ENCODE measurements at regions not wholly inside any gene's neighbourhood (a gene's known extent, or its start where the extent isn't known, plus 50 kb on each side); places are given as distances from the start of the nearest gene placed in this dataset.

DNA sequence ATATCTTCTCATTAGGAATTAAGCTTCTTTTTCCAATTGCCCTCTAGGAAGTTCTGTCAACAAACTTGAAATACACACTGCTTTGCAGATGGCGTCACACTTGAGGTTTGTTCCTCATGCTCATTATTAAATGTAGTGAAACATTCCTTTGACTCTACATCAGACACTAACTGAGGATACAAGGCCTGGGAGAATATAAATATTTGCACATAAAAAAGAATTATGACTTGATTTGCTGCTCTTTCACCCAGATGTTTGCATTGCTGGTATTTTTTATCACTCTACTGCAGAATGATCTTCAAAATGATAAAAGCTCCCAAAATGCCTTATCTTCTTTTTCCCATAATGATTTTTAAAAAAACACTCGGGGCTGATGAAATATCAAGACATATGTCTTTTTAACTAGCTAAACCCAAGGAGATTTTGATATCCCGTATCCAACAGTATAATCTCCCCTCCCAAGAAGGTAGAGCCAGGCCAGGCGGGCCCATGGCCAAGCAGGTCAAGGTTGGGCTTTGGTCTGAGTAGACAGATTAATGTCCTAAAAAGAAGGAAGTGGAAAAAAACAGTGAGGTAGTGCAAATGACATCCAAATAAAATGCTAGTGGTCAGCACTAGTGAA, 264.6 kb downstream of the HHIPL2 start:
- no peak for DNase-seq

DNA sequence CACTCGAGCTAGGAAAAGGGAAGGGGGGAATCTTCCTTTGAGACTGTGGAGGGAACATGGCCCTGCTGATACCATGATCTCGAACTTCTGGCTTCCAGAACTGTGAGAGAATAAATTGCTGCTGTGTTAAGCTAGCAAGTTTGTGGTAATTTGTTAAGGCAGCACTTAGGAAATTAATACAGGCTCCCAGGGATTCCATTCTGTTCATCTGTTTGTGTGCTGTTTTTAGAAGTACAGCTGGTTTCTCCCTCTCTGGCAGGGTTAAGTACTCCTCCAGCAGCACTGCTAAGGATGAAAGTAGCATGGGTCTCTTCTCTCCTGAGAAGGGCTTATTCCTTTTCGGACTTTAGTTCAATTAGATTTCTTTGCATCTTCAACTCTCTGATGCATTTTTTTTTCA, 268.3 kb downstream of the HHIPL2 start:
- no peak for DNase-seq

DNA sequence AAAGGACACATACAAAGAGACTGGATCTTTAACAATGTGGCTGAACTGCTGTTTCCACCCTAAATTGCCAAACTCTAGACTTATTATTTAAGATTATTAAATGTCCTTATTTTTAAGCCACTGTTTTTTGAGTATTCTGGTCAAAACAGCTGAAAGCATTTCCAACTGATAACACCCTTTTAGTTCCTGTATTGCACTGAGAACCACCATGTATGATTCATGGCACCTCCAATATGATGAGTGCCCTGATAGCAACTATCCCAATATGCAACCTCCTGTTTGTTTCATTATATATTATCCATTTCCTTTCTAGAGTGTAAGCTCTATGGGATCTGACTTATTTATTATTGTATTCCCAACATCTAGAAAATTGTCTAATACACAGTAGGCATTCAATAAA, 269.4 kb downstream of the HHIPL2 start:
- DNase-seq: no peak

DNA sequence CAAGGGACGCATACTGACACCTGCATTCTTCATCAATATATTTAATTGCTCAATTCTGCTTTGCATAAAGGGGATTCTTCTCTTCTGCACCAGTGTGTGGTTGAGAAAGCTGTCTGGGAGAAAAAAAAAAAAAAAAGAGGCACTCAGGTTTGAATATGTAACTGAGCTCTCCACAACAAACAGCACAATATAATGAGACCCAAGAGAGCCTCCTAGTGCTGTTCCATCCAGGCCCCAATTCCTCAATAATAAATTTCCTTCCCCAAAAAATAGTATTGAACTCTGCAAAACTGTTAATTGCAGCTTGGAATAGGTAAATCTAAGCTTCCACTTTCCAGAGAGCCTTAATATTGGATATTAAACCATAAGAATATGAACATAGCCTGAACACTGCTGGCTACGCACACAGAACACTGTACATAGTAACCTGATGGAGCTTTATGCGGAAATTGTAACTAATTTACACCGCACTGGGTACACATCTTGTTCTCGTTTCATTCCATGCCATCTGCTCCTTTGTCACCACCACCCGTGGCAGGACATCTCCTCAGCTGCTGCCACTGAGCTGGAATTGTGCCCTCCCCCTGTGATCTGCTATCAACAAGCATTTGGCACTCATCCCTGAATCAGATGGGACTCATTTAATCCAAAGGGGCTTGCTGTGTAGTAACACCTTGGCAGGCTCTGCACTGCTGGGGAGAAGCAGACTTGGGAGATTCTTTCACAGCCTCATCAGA, 272.0 kb downstream of the HHIPL2 start:
- DNase-seq: no peak

DNA sequence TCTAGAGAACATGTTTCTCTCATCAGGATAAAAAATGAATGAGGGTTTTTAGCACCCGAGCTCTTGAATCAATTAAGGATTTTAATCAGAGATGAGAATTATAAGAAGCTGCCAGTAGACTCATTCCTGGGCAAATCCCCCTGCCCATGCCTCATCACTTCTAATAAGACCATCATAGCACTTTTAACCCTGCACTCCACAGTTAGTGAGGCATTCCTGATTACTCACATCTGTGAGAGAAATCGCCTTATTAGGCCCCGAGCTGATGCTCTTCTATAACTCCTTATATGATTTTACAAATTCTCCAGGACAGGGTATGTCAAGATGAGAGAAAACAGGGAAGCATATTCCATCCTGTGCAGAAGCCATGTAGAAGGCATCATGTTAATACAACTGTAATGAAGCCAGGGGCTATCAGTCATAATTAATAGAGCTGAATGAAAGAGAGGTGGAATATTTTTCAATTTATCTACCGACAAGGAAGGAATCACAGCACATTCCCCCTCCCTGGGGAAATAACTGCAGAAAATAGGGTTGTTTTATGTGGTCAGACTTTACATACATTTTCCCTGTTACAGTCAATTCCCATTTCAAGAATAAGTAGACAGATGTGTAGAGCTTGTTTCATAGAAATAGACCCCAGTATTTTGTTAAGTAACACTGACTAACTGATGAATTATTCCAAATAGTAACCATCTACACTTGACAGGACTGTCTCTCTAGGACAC, 272.7 kb downstream of the HHIPL2 start:
- DNase-seq: no peak

DNA sequence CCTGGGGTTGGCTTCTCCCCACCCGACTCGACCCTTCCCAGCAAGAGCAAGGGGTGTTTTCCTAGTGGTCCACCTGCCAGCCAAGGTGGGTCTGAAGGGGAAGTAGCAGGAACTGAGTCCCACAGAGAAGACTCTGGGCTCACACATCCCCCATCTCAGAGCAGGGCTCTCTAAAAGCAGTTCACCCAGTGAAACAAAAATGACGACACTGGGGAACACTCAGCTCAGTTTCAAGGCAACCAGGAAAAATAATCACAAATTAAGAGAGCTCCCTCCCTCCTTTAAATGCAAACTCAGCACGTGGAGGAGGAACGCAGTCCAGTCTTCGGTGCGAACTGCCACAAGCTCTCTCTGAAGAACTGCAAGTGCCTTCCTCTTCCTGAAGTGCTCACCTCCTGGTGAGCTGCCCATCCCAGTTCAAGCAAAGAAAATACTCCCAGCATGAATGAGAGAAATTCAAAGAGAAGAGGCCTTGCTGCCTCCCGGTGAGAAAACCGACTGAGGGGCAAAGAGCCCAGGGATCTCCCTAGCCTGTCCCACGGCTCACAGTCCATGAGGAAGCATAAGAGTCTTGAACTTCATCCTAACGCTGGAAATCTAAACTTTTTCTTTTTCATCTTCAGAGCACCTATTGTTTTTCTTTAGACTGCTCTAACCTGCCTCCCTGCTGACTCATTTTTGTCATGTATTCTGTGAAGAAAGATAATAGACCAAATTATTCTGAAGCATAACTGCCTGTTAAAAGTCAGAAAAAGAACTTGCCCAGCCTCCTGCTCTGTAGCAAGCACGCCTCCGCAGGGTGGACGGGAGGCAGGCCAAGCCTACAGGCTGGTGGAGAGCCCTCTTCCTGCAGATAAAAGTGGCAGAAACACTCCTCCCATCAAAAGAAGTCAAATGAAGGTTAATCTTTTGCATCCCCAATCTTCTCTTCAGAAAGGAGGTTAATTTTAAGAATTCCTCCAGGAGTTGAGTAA, 281.4 kb downstream of the HHIPL2 start:
- no peak for DNase-seq

DNA sequence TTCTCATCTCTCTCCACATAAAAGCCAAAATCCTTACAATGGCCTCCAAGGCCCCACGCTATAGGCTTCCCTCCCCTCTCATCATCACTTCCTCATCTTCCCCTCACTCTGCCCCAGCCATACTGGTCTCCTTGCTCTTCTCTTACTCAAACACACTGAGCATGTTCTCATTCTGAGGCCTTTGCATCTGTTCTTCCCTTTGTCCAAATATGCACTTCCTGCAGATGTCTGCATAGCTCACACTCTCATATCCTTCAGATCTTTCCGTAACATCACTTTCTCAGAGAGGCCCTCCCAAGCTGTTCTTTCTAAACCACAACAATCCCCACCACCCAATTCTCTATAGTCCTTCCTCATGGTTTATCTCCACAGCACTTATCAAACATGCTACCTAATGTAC, 284.1 kb downstream of the HHIPL2 start:
- no peak for DNase-seq

DNA sequence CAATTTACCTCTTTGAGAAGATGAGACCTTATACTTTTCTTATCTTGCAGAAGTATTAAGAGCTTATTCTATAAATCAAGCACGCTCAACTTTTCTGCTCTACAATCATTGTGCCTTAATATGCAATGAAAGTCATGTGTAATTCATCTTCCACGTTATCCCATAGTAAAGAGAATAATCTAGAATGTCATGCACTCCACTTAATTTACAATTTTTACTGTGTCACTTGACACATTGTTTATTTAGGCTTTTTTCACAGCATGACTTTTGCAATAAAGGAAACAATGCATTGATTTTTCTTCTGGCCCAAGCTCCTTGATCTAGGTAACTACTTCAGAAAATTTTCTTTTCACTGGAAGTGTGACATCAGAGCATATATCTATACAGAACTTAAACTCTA, 290.9 kb downstream of the HHIPL2 start:
- no peak for DNase-seq

DNA sequence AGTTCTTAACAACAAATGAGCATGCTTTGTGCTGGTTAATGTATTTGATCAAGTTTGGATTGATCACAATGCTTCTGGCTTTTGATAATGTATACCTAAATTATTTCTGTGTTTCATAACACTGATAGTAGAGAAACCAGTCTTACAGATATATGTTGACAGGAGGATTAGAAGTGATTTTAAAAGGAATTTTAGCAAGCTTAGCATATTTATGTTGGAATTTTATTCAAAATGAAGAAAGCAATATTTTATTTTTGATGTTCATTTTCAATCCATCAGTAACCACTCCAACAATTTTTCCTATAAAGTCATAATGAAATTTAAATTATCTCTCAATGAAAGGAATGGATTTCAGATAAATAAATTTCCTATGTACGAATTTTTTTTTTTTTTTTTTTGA, 291.8 kb downstream of the HHIPL2 start:
- DNase-seq: no peak

DNA sequence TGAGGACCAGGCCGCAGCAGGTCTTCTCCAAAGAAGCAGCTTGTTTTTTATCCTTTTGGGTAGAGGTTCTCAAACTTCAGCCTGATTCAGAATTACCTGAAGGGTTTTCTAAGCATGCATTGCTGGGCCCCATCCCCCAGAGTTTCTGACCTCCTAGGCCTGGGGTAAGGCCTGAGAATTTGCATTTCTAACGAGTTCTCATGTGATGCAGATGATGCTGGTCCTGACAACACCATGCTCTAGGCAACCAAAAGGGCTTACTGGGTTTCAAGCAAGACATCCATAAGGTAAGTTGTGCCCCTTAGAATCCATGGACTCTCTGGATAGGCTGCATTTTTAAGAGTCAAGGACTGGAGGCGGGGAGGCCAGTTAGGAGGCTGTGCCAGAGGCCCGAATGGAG, 295.1 kb downstream of the HHIPL2 start:
- no peak for DNase-seq

DNA sequence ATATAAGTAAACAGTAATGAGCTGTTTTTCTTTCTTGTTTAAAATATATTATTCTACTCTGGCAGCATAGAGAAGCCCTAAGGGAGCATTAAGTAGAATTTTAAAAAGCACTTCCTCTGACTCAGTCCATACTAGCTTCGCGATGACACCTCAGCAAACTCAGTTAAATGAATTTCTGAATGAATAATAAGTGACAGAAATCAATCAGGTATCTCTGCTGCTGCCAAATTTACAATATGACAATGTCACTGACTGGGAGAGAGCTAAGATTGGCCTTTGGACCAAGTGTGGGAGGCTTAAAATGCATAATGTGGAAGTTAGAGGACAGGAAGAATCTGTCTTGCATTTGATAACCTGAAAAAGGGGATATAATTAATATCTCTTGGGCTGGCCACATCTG, 296.1 kb downstream of the HHIPL2 start:
- peak; percentile 23 for DNase-seq

DNA sequence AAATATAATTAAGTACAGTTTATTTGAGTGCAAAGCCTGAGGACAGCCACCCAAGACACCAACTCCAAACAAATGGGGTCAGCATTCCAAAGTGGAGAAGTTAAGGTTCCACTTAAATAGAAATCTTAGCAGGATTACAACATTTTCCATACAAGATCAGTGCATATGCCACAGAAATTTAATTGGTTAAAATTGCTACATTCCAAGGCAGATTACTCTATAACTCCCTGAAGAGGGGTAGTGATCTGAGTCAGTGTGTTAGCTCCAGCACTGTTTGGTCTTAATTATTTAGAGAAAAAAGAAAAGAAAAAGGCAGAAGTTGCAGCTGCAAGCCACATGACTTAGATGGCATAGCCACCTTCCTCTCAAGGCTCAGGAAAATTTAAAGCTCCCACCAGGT, 297.5 kb downstream of the HHIPL2 start:
- DNase-seq: no peak

DNA sequence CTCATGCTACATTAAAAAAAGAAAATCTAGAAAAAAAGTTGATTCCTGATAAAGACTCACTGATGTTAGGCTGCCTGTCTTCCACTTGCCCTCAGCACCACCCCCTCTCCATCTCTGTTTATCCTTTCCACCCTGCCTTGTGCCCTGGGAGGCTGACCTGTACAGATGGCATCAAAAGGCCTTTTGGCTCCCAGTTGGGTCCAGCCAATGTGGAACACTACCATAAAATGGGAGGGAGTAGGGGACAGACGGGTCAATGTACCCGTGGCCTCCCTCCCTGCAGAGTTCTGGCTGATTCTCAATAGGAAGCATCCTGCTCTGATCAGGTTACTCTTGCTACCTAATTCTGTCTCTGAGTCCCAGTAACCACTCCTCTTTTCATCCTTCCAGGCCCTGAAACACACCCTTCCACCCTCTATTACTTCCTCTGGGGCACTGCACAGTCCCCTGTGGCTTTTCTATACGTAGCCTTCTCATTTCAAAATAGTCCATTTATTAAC, 300.0 kb downstream of the HHIPL2 start:
- no peak for DNase-seq

DNA sequence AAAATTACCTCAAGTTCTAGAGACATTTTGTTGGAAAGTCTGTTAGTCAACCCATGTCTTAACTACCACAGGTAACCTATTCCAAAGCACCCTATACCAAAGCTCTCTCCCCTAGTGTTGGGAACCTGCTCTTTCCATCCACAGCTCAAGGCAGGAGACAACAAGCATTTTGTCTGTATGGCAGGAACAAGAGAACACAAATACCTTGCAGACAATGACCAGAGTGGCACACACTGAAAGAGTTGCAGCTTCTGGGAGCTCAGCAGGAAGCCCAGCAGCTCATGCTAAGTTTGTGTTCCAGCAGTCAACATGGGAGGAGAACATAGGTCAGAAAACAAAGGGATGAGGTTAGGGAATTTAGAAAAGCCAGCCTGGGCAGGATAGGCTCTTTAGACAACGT, 300.8 kb downstream of the HHIPL2 start:
- DNase-seq: no peak

DNA sequence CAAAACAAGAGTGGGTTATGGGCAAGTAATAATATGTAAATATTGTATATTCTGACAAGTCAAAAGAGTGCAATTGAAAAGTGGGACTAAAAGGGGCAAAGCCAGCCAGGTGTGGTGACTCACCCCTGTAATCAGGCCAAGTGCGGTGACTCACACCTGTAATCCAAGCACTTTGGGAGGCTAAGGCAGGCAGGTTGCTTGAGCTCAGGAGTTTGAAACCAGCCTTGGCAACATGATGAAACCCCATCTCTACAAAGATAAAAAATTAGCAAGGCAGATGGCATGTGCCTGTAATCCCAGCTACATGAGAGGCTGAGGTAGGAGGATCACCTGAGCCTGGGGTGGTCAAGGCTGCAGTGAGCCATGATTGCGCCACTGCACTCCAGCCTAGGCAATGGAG, 304.0 kb downstream of the HHIPL2 start:
- DNase-seq: no peak

DNA sequence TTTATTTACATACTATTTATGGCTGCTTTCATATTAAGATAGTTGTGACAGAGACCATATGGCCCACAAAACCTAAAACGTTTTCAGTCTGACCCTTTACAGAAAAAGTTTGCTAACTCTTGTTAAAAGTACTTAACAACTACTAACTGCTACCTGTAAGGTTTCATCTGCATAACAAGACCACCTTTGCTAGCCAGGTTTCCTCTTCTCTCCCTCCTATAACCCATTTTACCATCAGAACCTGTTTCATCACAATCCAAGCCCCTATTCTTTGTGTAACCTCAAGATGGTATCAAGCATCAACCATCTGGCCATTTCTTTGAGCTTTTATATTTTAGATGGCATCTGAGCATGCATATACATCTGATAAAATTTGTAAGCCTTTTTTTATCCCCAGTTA, 305.4 kb downstream of the HHIPL2 start:
- no peak for DNase-seq

DNA sequence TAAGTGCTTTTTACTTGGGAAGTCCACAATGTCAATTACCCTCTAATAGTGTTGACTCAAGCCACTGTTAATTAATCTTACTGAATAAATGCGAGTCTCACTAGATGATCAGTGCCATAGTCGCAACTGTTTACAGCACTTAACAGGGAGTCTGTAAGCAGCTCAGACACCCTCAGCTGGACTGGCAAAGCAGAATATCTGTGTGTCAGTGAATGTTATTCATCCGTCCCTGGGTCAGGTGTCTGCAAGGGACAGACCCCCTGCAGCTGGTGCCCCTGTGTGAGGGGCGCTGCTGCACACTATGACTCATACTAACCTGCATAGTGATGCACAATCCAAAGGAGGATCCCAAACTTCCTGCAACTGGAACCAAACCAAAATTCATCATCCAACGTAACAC, 306.5 kb downstream of the HHIPL2 start:
- no peak for DNase-seq

DNA sequence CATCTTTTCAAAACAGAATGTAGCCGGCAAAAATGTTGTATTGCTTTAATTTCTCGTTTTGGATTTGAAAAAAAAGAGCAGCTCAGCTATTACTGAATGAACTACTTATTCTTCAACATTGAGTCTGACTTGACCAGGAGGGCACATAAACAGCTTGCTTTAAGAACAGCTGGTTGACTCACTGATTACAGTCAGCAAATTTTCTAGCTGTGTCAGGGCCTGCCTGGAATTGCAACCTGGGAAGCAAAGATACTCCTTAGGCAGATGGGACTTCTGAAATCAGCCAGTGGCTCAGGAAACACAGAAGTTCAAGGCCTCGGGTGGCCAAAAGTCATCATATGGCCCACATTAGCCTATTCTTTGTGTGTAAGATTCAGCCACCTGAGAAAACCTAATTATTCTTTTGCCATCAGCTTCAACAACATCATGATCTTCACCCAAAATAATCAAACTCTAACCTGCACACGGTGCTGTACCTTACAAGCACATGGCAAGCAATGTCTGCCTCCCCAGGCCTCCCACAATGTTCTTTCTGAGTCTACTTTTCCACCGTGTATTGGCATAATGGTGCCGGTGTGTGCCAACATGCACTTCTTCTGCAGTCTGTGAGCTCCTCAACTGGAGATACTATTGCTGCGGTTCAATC, 307.2 kb downstream of the HHIPL2 start:
- DNase-seq: no peak

DNA sequence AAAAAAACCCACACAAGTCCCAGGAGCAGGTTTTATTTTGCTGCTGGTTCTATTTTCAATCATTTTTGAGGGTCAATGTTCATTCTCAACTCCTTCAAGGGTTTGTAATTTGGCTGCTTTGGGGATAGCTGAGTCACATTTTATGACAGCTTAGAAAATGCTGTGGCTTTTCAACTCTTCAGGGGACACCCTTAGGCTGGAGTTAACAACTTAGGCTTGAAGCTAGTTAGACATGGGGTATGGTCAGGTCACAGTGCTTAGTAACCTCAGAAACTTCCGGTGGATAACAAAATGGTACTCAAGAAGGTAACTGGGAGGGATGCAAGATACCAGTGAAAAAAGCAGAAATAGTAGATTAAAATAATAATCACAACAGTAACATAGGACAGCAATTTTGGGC, 308.8 kb downstream of the HHIPL2 start:
- no peak for DNase-seq

DNA sequence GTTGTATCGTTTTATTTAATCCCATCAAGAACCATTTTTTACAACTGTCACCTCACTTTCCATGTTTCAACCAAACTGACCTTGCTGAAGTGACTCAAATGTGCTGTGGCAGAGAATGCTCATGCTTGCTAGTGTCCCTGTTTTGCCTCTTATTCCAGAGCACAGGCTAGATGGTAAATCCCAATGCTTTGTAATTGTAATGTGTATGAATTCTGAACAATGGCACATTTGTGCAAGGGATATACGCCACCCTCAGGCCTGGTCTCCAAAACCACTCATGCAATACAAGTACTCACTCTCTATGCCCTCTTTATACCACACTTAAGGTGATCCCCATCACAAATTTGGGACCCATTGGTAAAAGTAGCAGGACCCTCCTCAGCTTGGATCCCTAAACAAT, 313.6 kb downstream of the HHIPL2 start:
- DNase-seq: no peak

DNA sequence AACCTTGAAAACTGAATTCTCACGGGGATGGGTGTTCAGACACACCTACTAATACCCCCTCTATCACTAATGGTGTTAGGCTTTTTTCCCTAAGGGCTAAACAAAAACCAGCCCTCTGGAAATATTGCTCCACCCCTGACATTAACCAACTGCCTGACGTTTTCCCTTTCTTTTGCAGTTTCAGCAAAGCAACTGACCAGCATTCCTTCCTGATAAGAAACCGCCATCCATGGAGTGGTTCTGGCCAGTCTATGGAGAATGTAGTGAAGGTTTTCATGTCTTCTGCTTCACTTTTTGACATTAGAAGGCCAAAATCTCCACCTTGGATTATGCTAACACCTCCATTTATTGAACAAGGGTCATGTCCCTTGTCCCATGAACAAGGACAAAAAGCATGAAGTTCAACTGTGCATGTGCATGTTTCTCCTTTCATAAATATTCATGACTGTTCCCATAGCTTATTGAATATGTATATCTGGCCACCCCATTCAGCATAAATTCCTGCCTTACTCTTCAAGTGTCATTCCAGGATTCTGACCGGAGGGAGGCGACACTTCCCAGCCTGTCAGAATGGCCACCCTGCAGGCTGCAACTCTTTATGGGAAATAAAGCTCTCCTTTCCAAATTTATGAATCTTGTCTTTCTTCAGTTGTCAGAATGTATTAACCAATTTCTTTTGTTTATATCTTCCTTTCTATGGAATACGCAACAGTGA, 314.3 kb downstream of the HHIPL2 start:
- no peak for DNase-seq

DNA sequence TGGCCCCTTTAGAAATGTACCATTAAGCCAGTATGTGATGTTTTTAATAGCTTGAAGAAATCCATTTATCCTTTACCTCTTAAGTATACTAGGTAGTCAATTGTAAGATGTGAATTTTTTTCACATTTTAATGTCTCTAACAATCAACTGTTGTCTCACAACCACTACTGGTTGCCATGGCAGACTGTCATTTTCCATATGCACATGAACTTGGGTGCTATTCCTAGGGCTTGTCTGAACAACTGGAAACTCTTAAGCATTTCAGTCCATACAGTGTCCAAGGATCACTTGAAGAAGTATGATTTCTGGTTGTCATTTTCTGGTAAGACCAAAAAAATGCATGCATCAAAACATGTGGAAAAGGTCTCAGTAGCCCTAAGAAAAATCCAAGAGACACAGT, 315.1 kb downstream of the HHIPL2 start:
- no peak for DNase-seq

All from activated CD4-positive, alpha-beta T cell treated with anti-CD3 and anti-CD28 coated beads, Interleukin-10, Interleukin-2, amounts not matched to agents 100 ng/mL and 50 ng/mL, durations not matched to agents 16 hours and 8 hours (primary cell).